Astrocyte (in vitro differentiated cells and primary cell): ENCODE measurements at regions not wholly inside any gene's neighbourhood (a gene's known extent, or its start where the extent isn't known, plus 50 kb on each side); places are given as distances from the start of the nearest gene placed in this dataset.

Experiments
- EZH2 ChIP-seq: IDR thresholded peaks from 2 replicates; pipeline ENCODE4 v1.6.1; 2012; ENCODE audit warnings: mild to moderate bottlenecking, low read length, inconsistent platforms; ENCODE audit not compliant: insufficient read depth
- TF ChIP-seq, protein P1 (sequence below): IDR thresholded peaks from 2 replicates; pipeline ENCODE4 v1.5.1; 2011; ENCODE audit warnings: low read depth, mild to moderate bottlenecking, inconsistent platforms, low read length, moderate library complexity; ENCODE audit not compliant: insufficient read depth

DNA sequence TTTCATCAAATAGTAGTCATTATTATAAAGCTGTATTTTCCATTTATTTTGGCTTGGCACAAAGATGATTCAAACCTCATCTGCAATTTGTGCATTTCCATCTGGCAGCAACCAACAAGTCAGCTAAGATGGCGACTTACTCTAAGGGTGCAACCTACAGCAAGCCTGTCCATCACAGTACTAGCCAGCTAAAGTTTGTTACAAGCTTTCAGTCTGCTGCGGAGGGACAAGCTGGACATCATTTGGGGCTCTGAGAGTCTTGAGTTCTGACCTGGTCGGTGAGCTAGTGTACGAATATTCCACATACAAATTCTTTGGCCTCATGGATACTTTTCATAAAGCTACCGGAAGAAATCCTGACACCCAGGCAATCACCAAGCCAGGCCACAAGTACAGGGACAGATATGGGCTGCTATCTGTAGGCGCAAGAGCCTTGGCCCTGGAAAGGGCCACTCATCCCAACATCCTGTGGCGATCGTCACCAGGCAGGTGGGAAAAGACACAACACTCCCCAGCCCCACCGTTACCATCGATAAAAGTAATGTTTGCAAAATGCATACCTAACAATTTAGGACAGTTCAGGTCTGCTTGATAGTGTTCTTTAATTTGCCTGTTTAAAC, 307.6 kb downstream of the SKIDA1 start:
- TF ChIP-seq, protein P1, sequence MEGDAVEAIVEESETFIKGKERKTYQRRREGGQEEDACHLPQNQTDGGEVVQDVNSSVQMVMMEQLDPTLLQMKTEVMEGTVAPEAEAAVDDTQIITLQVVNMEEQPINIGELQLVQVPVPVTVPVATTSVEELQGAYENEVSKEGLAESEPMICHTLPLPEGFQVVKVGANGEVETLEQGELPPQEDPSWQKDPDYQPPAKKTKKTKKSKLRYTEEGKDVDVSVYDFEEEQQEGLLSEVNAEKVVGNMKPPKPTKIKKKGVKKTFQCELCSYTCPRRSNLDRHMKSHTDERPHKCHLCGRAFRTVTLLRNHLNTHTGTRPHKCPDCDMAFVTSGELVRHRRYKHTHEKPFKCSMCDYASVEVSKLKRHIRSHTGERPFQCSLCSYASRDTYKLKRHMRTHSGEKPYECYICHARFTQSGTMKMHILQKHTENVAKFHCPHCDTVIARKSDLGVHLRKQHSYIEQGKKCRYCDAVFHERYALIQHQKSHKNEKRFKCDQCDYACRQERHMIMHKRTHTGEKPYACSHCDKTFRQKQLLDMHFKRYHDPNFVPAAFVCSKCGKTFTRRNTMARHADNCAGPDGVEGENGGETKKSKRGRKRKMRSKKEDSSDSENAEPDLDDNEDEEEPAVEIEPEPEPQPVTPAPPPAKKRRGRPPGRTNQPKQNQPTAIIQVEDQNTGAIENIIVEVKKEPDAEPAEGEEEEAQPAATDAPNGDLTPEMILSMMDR, result no peak
- TF ChIP-seq EZH2, result no peak
